ENCODE measurements at regions not wholly inside any gene's neighbourhood (a gene's known extent, or its start where the extent isn't known, plus 50 kb on each side); places are given as distances from the start of the nearest gene placed in this dataset.

GRCh38 chr20:63133481-63134091, 82.3 kb downstream of the YTHDF1 start:
- H2AFZ ChIP-seq (ENCODE audit: low read length), result no peak overlapping the region
- no peaks in the 10 kb centered on the region for H3F3A ChIP-seq (ENCODE audit: low read length, unreplicated experiment)
- ATAC-seq (no peak), DNase-seq (no peak)
- CTCF ChIA-PET, result no interaction called here
- H3K79me2 ChIP-seq (ENCODE audit: low read length), result no peaks in the 10 kb centered on the region
- BruUV-seq (replicated peaks), result no TSS peak
- no peak overlapping the region for H3K4me2 ChIP-seq (ENCODE audit: low read length)
- H3K4me3 ChIP-seq (ENCODE audit: low read length), result no peak overlapping the region
- H3K27me3 ChIP-seq (ENCODE audit: low read length), result peaks cover 18% of the 10 kb centered on the region; the same call in 1 of the 2 replicates
- no peaks in the 10 kb centered on the region for H3K9me2 ChIP-seq (replicated peaks; ENCODE audit: low read length)
- H3K9me3 ChIP-seq (ENCODE audit: low read length), result no peaks in the 10 kb centered on the region
- H4K20me1 ChIP-seq (ENCODE audit: low read length), result no peaks in the 10 kb centered on the region
- intact Hi-C loops (cut with micrococcal nuclease), result no loop called here
- H3K36me3 ChIP-seq (ENCODE audit: low read depth, low read length), result no peaks in the 10 kb centered on the region
- peaks cover 16% of the 10 kb centered on the region for H3K4me1 ChIP-seq (ENCODE audit: insufficient read depth, low read length)
- TF ChIP-seq EZH2phosphoT487 (IDR thresholded peaks at IDR 0.05; ENCODE audit: borderline replicate concordance, low read length) (no peak), CTCF (conservative IDR thresholded peaks at IDR 0.05; ENCODE audit: low read depth, low read length) (no peak), EZH2 (IDR thresholded peaks at IDR 0.05; ENCODE audit: low read length, unreplicated experiment) (no peak)
- no peak overlapping the region for H3K9ac ChIP-seq (ENCODE audit: low read length)
- POLR2A ChIA-PET (ENCODE audit: unreplicated experiment), result no interaction called here
- no peak overlapping the region for H3K27ac ChIP-seq (ENCODE audit: low read length)

- no peak for DNase-seq
- ChIA-PET POLR2A (ENCODE audit: unreplicated experiment) (no interaction called here), CTCF (no interaction called here)
- Histone ChIP-seq H2AFZ (ENCODE audit: low read length) (no peak overlapping the region), H3K9me2 (replicated peaks; ENCODE audit: low read length) (no peaks in the 10 kb centered on the region), H3K9me3 (ENCODE audit: low read length) (no peaks in the 10 kb centered on the region), H4K20me1 (ENCODE audit: low read length) (no peaks in the 10 kb centered on the region), H3K9ac (ENCODE audit: low read length) (no peak overlapping the region), H3K4me1 (ENCODE audit: insufficient read depth, low read length) (peaks cover 11% of the 10 kb centered on the region), H3K4me3 (ENCODE audit: low read length) (no peak overlapping the region), H3K79me2 (ENCODE audit: low read length) (no peaks in the 10 kb centered on the region), H3K36me3 (ENCODE audit: low read depth, low read length) (no peaks in the 10 kb centered on the region), H3F3A (ENCODE audit: low read length, unreplicated experiment) (no peaks in the 10 kb centered on the region), H3K4me2 (ENCODE audit: low read length) (no peak overlapping the region), H3K27me3 (ENCODE audit: low read length) (peaks cover 11% of the 10 kb centered on the region; the same call in 1 of the 2 replicates), H3K27ac (ENCODE audit: low read length) (no peak overlapping the region)
- intact Hi-C loops (cut with micrococcal nuclease), result no loop called here
- TF ChIP-seq EZH2 (IDR thresholded peaks at IDR 0.05; ENCODE audit: low read length, unreplicated experiment) (no peak), EZH2phosphoT487 (IDR thresholded peaks at IDR 0.05; ENCODE audit: borderline replicate concordance, low read length) (no peak), CTCF (conservative IDR thresholded peaks at IDR 0.05; ENCODE audit: low read depth, low read length) (no peak)
- no peak for ATAC-seq
- no TSS peak for BruUV-seq (replicated peaks)
These were observed 83.0 kb downstream of the YTHDF1 start for GRCh38 chr20:63132715-63133471.

GRCh38 chr20:63132131-63132714, 83.7 kb downstream of the YTHDF1 start:
- DNase-seq, result no peak
- no peaks in the 10 kb centered on the region for H3F3A ChIP-seq (ENCODE audit: low read length, unreplicated experiment)
- no TSS peak for BruUV-seq (replicated peaks)

More at GRCh38 chr20:63132131-63132714, 83.7 kb downstream of the YTHDF1 start:
- H2AFZ ChIP-seq (ENCODE audit: low read length), result no peak overlapping the region
- no peak for ATAC-seq
- ChIA-PET POLR2A (ENCODE audit: unreplicated experiment) (no interaction called here), CTCF (no interaction called here)
- no peak overlapping the region for H3K4me3 ChIP-seq (ENCODE audit: low read length)
- intact Hi-C loops (cut with micrococcal nuclease), result no loop called here
- peaks cover 11% of the 10 kb centered on the region for H3K4me1 ChIP-seq (ENCODE audit: insufficient read depth, low read length)
- no peaks in the 10 kb centered on the region for H3K9me3 ChIP-seq (ENCODE audit: low read length)
- no peak overlapping the region for H3K27ac ChIP-seq (ENCODE audit: low read length)
- H3K9ac ChIP-seq (ENCODE audit: low read length), result no peak overlapping the region
- H3K36me3 ChIP-seq (ENCODE audit: low read depth, low read length), result no peaks in the 10 kb centered on the region
- no peaks in the 10 kb centered on the region for H4K20me1 ChIP-seq (ENCODE audit: low read length)
- H3K4me2 ChIP-seq (ENCODE audit: low read length), result no peak overlapping the region
- H3K9me2 ChIP-seq (replicated peaks; ENCODE audit: low read length), result no peaks in the 10 kb centered on the region
- H3K27me3 ChIP-seq (ENCODE audit: low read length), result peaks cover 5% of the 10 kb centered on the region; the same call in 1 of the 2 replicates
- H3K79me2 ChIP-seq (ENCODE audit: low read length), result no peaks in the 10 kb centered on the region
- TF ChIP-seq EZH2phosphoT487 (IDR thresholded peaks at IDR 0.05; ENCODE audit: borderline replicate concordance, low read length) (no peak), CTCF (conservative IDR thresholded peaks at IDR 0.05; ENCODE audit: low read depth, low read length) (no peak), EZH2 (IDR thresholded peaks at IDR 0.05; ENCODE audit: low read length, unreplicated experiment) (no peak)

All from PC-3 (cell line).